ENCODE measurements at regions not wholly inside any gene's neighbourhood (a gene's known extent, or its start where the extent isn't known, plus 50 kb on each side); places are given as distances from the start of the nearest gene placed in this dataset.

DNA sequence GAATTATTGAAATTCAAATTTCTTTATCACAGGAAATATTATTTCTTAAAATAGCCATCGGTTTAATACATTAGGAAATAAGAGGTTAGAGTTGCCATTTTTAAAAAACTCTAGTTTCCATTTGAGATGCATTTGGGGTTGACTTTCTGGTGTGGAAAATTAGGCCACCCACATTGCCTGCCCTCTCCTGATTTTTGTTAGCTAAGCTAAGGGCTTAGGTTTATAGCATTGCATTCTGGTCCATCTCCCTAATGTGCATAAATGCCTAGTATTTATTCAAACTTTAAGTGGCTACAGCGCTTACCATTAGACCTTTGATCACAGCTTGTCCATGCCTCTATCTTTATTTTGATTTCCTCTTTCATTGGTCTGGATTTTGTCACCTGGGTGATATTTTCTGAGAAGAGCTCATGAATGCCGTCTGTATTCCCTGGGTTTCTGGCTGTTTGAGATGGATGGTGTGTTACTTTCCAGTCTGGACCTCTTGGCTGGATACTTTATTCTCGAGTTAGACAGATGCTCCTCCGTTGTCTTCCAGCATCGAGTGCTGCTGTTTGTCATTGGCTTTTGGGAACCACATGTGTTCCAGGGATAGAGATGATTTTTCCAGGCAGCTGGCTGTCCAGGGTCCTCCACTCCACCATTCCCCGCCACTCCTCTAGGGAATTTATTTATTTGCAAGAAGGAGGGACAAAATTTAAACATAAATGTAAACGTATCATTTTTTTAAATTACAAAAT is 120.3 kb downstream of the KATNIP start:
- no peak overlapping the region for H2BK120ac ChIP-seq (ENCODE audit: low read depth, low read length, poor library complexity, severe bottlenecking)
- H2BK5ac ChIP-seq (ENCODE audit: insufficient read length, low read length), result no peak overlapping the region
- no peak overlapping the region for H4K5ac ChIP-seq (ENCODE audit: insufficient read length, low read depth, low read length)
- no peaks in the 10 kb centered on the region for H4K20me1 ChIP-seq (ENCODE audit: control insufficient read depth, insufficient read depth, insufficient read length)
- DNase-seq, result no peak
- Mint-ChIP-seq H3K9me3 (peaks cover 0 to 6% of the 10 kb centered on the region in 2 experiments; a peak in 2 of 5 replicates), H3K27ac (no peak overlapping the region), H3K4me3 (no peak overlapping the region), H3K36me3 (ENCODE audit: insufficient read depth in 1 of 3, low read depth in 3 of 3) (peaks cover 2 to 5% (median 2%) of the 10 kb centered on the region in 3 experiments; a peak in 4 of 7 replicates), H3K27me3 (ENCODE audit: low read depth) (no peaks in the 10 kb centered on the region), H3K4me1 (peaks cover 4% of the 10 kb centered on the region in 2 experiments; a peak in 3 of 4 replicates)
- H3K9ac ChIP-seq (ENCODE audit: extremely low read depth, insufficient read length, low read length), result no peak overlapping the region
- H2BK15ac ChIP-seq (ENCODE audit: low read depth, low read length), result no peak overlapping the region
- H3K23ac ChIP-seq (ENCODE audit: insufficient read length, low read depth, low read length), result no peak overlapping the region
- no CpG with 5 or more reads among the region's 8 CpGs for WGBS (ENCODE audit: extremely low coverage, insufficient read length, low lambda C conversion rate)
- H3K23me2 ChIP-seq (ENCODE audit: insufficient read length, low read depth, low read length, poor library complexity, severe bottlenecking), result no peaks in the 10 kb centered on the region
- H2BK12ac ChIP-seq (ENCODE audit: insufficient read length, low read depth, low read length), result no peak overlapping the region
- H3K79me2 ChIP-seq (ENCODE audit: insufficient read depth, low read length), result no peaks in the 10 kb centered on the region
- H3K4ac ChIP-seq (ENCODE audit: low read depth, low read length), result no peak overlapping the region
- H3K27ac ChIP-seq (ENCODE audit: insufficient read length, low read depth, low read length), result no peak overlapping the region
- H4K91ac ChIP-seq (ENCODE audit: insufficient read length, low read depth, low read length), result no peak overlapping the region
- H3T11ph ChIP-seq (ENCODE audit: low read length), result no peak overlapping the region
- no peak overlapping the region for H2AFZ ChIP-seq (ENCODE audit: low read length)
- H4K8ac ChIP-seq (replicated peaks; ENCODE audit: insufficient read length, low read depth, low read length), result no peak overlapping the region
- no peak overlapping the region for H2BK20ac ChIP-seq (ENCODE audit: low read depth, low read length, poor library complexity, severe bottlenecking)
- no peak overlapping the region for H2AK5ac ChIP-seq (ENCODE audit: insufficient read length, low read length)
- H3K4me2 ChIP-seq (ENCODE audit: insufficient read depth, insufficient read length, low read length), result no peak overlapping the region
- no peaks in the 10 kb centered on the region for H3K27me3 ChIP-seq (ENCODE audit: insufficient read depth, low read length)
- H3K79me1 ChIP-seq (ENCODE audit: insufficient read depth, low read depth, low read length, poor library complexity, severe bottlenecking), result no peaks in the 10 kb centered on the region
- H3K9me3 ChIP-seq (ENCODE audit: control insufficient read depth, low read depth, low read length), result no peaks in the 10 kb centered on the region
- no peaks in the 10 kb centered on the region for H3K4me1 ChIP-seq (ENCODE audit: insufficient read depth, low read length)
- no peak overlapping the region for H3K56ac ChIP-seq (ENCODE audit: insufficient read length, low read depth, low read length)
- no peak overlapping the region for H3K14ac ChIP-seq (ENCODE audit: insufficient read depth, low read length)
- TF ChIP-seq, protein P1, sequence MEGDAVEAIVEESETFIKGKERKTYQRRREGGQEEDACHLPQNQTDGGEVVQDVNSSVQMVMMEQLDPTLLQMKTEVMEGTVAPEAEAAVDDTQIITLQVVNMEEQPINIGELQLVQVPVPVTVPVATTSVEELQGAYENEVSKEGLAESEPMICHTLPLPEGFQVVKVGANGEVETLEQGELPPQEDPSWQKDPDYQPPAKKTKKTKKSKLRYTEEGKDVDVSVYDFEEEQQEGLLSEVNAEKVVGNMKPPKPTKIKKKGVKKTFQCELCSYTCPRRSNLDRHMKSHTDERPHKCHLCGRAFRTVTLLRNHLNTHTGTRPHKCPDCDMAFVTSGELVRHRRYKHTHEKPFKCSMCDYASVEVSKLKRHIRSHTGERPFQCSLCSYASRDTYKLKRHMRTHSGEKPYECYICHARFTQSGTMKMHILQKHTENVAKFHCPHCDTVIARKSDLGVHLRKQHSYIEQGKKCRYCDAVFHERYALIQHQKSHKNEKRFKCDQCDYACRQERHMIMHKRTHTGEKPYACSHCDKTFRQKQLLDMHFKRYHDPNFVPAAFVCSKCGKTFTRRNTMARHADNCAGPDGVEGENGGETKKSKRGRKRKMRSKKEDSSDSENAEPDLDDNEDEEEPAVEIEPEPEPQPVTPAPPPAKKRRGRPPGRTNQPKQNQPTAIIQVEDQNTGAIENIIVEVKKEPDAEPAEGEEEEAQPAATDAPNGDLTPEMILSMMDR (conservative IDR thresholded peaks at IDR 0.05), result no peak
- no peak overlapping the region for H3K18ac ChIP-seq (ENCODE audit: insufficient read length, low read depth, low read length)
